Stimulated activated CD4-positive, alpha-beta T cell treated with anti-CD3 and anti-CD28 coated beads, Interleukin-15, amount 100 ng/mL, for 24 hours (primary cell): ENCODE measurements at regions not wholly inside any gene's neighbourhood (a gene's known extent, or its start where the extent isn't known, plus 50 kb on each side); places are given as distances from the start of the nearest gene placed in this dataset.

Experiments
- DNase-seq: peaks from one replicate; pipeline ENCODE4 v3.0.0-alpha.2; 2020

DNA sequence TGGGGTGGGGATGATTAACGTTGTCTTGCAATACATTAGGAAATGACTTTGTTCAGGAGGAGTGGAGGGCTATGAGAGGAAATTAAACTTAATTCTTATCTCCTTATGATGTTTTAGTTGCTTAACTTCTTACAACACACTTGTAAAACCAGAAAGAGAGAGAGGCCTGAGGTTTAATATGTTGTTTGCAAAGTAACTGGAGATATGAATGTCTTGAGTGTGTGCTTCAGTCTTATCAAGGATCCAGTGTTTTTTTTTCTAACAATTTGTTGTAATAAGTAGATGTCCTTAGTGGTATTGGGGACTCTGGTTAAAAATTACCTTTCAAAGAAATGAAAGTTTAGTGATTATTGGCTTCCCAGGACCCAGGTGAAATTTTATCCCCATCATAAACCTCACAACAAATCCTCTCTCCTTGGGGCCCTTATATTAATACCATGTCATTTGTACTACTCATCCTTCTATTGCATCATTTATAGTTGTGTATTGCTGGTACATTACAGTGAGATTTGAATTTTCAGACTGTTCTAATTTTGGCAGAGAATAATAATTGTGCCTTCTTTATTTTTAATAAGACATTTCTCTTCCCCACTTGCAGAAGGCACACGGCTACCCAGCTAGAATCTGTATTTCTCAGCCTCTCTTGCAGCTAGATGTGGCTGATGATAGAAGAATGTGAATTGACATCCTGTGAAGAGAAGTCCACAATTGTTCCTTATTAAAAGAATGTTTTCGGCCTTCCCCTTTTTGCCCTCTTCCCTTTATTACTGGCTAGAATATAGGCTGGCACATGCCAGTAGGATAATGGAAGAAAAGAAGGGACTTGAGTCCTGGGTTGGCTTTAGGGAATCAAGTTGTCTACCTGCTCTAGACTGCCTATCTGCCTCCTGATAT lies 91.9 kb upstream of the CXCR4 start:
- no peak for DNase-seq

DNA sequence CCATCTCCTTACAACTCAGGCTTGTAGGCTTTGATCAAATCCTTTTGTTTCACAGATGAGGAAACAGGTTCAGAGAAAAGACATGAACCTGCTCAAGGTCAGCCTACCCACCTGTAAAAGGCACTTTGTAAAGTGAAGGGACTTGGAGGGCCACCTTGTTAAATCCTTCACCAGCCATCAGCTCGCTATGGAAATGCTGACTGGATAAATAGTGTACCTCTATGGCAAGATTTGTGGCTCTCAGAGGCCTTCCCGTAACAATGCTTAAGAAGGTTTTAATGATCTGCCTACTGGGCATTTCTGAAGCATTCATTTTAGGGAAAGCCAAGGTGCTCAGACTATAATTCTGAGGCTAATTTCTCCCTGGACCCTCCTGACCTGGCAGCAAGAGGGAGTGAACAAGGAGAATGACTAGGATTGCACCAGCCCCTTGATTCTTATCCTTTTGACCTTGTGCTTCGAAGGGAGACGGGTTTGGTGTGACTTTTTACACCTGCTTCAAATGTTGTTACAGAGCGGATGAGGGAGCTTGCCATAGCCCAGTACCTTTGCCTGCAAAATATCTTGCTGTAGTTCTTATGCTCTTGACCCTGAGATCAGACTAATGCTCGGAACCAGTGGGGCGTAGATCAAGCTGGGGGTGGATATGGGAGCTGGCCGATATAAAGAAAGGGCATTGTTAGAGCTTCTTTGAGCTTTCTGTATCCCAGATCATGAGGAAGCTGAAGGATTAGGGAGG lies 90.9 kb upstream of the CXCR4 start:
- DNase-seq, result no peak

DNA sequence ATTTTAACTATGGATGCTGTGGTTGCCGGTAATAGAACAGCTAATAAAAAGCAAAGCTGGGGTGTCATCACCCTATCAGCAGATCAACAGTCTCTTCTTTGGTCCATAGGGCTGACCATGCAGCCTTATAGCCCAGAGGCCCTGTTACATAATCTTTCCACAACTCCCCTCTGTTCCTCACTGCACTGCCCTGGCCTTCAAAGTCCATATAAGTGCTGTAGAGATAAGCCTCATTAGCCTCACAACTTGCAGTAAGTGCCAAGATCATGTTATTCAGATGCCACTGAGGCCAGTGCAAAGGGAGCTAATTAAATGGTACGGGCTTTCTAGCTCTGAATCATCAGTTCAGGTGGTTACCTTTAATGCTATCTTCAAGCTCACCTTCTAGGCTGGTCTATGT lies 89.7 kb upstream of the CXCR4 start:
- DNase-seq, result no peak

DNA sequence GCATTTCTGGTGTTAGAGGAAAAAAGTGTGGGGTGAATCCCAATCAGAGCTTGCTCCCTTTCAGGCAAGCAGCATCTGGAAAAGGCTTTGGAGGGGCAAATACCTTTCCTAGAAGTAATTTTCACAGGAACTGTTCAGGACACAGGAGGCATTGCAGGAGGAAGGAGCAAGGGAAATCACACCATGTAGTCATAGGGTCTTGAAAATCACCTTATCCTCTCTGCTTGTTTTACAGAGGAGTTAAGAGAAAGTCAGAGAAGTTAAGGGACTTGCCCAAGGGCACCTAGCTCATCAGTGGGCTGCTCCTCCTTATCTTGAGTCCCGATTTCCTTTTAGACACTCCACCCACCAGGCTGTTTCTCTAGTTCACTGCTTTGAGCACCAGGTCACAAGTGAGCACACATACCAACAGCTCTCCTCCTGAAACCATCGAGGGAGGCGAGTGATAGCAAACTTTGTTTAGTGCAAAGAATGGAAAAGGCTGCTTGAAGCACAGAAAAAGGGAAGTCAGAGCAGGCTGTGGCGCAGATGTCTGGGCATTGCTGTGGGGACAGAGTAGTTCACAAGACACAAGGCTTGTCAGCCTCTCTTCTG lies 89.2 kb upstream of the CXCR4 start:
- peak; percentile 34 for DNase-seq

DNA sequence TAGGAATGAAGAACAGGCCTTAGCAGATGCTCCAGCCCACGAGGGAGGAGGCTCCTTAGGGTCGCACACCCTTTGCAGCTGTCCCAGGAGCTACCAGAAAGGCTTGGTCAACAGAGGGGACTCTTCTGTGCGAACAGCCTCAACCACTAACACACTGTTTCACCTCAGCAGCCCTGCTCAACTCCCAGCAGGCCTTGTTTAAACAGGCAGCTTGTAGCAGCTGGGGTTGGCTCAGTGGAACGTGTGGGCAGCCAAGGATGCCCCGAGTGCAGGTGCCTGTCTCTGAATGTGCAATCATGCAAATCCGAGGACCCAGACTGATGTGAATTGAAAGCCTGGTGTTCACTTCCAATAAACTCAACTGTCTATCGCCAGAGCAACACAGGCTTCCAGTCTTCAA lies 88.7 kb upstream of the CXCR4 start:
- peak; percentile 52 for DNase-seq

DNA sequence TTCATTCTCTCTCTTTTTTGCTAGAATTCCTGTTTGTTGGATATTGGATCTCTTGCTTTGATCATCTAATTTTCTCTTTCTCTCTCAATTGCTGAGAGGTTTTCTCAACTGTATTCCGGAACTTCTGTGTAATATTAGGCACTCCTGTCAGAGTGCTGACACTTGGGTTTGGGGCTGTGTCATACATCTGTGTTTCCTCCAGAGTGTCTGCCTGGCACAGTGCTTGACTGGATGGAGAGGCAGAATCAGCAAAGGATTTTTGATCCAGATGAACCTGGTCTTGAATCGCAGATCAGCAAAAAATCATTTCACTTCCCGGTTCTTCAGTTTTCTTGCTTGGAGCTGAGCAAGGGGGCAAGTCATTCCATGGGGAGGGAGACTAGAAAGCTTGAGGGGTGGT lies 87.7 kb upstream of the CXCR4 start:
- DNase-seq, result no peak

DNA sequence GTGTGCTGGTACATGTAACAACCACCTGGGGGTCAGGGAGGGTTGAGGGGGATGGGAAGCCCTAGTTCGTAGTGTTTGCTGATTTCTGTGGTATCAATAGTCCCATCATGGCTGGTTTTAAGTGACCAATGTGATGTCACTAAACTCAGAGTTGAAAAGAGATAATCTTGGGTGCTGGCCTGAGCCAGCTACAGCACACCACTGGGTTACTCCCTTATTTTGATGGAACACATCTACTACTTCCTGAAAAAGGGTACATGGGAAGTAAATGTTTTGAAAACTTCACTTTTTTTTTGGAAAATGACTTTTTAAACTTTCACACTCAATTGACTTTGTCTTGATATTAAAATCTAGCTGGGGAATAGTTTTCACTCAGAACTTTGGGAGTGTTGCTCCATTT lies 87.0 kb upstream of the CXCR4 start:
- no peak for DNase-seq

DNA sequence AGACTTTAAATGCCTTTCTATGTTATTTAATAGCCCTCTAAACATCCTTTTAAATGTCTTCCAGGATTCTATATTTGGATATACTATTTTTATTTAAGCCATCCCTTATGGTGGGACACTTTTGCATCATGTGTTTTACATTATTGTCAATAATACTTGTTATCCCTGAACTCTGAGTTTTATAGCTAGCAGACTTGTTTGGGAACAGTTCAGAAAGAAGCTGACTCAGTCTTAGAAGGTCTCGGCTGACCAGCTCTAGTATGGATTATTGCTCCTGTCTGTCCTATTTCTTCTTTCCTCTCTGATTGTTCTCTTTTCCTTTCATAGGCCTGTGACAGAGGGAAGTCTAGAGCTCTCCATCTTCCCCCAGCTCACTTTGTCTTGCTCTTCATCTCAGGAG lies 77.3 kb upstream of the CXCR4 start:
- no peak for DNase-seq

DNA sequence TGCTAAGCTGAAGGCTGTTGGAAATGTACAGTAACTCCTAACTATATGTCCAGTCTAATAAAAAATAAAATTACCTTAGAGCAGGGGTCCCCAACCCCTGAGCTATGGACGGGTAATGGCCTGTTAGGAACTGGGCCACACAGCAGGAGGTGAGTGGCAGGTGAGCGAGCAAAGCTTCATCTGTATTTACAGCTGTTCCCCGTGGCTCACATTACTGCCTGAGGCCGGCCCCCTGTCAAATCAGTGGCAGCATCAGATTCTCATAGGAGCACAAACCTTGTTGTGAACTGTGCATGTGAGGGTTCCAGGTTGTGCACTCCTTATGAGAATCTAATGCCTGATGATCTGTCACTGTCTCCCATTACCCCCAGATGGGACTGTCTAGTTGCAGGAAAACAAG lies 73.1 kb upstream of the CXCR4 start:
- no peak for DNase-seq

DNA sequence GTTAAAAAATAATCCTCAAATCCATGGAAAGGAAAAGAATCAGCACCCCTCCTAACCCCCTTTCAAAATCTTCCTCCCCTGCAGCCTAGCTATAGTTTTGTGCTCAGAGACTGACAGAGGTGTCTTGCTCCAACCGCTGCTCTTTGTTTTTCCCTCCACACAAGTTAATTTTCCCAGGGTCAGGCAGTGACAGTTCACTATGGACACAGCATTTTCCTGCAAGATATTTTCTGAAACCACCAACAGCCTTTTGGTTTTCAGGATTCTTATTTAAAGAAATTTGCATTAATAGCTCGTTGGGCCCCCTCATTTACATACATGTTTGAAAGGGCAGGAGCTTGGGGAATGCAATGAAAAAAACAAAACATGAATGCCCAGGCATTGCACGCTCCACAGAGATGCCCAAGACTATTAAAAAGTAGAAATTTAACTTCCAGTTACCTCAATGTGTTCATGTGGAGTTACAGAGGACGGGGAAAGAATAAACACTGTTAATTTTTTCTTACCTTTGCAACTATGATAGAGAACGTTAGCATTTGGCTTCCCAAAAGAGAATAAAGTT lies 71.4 kb upstream of the CXCR4 start:
- DNase-seq, result no peak

DNA sequence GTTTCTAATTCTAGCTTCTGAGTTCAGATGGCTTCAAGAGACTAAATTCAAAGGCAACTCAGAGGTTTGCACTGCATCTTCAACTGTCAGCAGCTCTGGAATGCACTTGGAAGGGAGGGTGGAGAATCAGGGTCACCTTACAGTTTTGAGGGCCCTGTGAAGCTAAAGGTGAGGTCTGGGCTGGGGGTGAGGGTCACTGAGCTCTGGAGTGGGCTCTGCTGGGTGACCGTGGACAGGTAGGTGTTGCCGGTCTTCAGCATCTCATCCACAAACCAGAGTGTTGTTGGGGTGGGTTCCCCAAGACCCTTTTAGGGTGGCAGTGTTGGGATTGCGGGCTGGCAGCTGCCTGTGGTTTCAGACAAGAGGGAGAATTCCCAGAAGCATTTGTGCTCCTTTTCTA lies 70.1 kb upstream of the CXCR4 start:
- no peak for DNase-seq

DNA sequence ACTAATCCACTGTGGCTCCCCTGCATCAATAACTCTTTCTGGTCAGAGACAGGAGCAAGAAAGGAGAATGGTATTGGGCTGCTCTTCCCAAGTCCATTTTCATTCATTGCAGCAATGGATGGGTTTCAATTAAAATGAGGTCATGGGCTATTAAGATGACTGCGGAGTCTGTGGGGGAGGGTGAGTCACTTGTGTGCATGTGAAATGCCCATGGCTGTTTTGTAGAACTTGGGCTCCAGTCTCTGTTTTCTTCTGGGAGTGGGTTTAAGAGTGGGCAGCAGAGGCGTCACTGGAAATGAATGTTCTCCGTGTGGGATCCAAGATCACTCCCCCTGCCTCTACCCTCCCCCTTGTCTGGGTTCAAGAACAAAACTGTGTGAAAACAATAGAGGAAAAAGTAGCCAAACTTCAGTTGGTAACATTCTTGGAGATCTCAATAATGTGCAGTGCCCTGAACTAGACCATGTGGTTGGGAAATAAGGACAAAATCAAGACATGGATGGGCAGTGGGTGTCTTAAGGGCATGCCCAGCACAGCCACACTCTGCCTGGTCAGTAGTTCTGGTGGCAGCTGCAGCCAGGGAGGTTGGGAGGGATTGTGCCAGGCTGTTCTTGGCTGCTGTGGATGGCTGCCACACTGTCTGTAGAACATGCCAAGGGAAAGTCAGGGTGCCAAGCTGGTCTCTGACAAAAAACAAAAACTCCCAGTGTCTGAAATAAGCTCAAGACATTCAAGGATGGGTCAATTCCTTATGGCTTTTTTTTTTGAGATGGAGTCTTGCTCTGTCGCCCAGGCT lies 68.2 kb upstream of the CXCR4 start:
- DNase-seq, result no peak

DNA sequence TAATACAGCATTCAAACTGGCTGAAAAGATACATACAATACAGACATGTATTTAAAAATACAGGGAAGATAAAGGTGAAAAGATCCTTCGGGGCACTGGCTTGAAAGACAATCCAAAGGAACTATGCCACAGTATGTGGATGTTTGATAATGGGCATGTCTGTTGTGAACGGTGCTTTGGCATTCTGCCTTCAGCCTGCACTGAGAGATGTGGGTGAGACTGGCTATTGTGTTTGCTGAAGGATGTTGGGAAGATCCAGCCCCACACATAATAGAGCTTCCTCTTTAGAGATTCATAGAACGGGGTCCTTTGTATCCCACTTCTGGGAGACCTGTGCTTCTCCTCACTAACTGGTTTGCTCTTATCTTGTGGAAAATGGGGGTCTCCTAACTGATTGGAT lies 65.1 kb upstream of the CXCR4 start:
- no peak for DNase-seq

DNA sequence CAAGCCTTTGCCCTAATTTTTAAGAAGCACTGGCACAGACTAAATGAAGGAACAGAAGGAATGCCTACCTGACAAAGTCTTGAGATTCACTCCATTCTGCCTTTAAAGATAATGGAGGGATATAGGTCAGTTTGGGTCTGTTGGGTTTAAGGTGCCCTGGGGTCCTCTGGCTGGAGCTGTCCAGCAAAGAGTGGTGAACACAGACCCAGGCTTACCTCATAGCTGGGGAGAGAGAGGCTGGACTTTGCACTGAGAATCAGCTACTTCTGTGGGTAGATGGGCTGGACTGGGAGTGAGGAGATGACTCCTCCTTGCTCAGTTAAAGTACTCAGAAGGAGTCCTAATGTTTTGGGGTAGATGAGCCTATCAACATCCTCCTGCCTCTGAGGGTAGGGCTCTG lies 64.4 kb upstream of the CXCR4 start:
- DNase-seq, result no peak

DNA sequence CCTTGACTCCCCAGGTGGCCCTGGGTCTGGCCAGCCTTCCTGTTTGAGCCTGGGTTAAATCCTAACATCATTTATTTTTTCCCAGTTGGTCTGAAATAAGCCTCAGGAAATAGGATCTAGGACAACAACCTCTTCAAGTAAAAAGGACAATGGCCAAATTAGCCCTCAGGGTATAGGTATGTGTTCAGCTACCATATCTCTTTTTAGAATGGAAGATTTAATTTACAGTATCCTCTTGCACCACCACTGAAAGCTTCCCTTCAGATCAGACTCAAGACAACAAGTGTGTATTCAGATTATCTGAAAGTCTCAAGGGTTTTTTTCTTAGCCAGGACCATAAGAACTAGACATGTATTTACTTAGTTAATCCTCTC lies 61.6 kb upstream of the CXCR4 start:
- DNase-seq, result no peak

DNA sequence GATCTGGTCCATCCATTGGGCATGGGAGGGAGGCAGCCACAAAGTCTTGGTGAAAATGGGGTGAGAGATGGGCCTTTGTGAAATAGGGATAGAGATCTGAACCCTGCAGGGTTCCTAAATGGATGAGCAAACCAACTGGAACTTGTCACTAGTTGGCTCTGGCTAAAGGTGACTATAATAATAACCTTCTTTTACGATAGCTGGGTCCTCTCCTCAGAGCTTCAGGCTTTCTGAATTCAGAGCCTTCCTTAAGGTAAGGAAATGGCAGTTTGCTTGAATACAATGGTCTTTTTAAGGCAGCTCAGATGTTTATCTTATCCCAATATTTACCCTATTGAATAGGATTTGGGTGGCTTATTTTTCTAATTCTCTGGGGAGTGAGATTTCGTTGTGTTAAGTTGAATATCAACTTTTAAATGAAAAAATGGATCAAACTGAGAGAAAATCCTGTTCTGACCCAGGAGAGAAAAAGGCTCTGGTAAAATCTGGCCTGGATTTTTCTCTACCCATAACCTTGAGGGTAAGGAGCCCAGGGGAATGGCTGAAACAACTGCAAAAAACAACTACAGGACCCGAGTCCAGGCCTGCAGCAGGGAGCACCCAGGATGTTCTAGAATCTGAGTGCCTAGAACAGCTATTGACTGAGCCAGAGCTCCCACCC lies 61.1 kb upstream of the CXCR4 start:
- DNase-seq, result no peak

DNA sequence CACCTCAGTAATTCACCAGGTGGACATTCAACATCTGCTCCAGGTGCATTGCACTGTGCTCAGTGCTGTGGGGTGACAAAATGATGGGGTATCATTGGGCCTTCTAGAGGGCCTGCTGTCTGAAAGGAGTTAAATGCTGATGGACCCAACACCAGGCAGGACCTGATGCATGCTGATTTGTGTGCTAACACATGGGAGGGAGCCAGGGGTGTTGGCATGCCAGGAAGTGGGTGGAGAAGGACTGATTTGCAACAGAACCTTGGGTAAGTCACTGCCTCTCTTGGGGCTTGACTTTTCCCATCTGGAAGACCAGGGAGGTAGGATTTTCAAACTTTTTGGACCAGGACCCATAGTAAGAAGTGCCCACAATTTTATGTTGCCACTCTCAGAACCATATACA lies 57.9 kb upstream of the CXCR4 start:
- DNase-seq, result no peak

DNA sequence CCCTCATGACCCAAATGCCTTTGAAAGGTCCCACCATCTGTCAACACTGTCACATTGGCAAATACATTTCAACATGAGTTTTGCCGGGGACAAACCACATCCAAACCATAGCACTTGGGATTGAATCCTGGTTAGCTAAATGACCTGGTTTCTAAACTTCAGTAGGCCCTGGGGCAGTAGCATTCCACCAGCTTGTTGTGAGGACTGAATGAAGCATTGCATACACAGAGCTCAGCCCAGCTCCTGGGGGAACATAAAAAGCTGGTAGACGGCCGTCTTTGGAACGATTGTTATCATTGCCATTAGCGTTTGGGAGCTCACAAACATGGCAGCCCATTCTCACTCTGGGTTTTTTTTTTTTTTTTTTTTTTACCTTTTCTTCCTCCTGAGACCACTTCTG lies 57.5 kb upstream of the CXCR4 start:
- DNase-seq, result no peak

DNA sequence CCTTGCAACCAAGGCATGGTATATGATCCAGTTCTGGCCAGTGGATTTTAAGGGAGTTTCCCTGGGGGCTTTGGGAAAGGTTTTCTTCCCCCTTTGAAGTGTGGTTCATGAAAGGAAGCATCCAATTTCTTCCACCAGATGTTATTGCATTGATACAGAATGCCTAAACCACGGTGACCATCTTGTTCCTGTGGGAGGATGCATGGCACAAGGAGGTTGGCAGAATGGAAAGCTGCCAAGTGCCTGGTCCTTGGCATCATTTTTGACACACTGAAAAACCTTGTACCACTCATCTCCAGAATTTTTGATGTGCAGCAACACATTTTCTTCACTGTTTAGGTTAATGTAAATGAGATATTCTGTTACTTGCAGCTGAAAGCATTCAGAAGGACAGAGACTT lies 55.2 kb upstream of the CXCR4 start:
- DNase-seq, result no peak

DNA sequence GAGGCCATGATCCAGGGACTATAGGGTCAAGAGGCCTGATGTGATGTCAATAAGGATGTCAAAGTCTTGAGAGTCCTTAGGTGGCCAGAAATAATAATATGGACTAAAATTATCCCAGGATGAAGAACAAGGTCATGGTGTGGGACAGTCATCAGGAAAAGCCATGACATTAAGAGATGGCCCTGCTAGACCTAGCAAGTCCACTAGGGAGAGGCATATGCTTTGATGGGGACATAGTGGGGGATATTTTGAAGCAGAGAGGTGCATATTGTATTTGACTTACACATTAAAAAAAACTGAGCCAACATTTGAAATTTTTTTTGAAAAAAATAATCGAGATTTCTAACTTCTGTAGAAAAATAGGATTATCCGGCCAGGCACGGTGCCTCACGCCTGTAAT lies 53.3 kb upstream of the CXCR4 start:
- no peak for DNase-seq

DNA sequence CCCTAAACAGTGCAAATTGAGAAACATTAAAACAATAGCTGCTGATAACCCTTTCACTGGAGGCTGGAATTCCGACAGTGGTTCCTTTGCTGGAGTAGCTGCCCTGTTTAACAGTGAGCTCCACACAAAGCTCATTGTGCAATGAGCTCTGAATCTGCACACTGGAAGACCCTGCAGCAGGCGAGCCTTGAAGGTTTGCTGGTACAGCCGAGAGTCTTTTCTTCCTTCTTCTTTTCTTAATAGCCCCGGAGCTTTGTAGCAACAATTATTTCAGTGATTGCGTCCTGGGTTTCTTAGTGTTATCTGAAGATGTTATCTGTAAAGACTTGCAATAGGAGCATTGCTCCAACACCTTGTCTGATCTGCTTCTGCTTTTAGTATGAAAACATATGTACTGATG lies 50.8 kb upstream of the CXCR4 start:
- no peak for DNase-seq

DNA sequence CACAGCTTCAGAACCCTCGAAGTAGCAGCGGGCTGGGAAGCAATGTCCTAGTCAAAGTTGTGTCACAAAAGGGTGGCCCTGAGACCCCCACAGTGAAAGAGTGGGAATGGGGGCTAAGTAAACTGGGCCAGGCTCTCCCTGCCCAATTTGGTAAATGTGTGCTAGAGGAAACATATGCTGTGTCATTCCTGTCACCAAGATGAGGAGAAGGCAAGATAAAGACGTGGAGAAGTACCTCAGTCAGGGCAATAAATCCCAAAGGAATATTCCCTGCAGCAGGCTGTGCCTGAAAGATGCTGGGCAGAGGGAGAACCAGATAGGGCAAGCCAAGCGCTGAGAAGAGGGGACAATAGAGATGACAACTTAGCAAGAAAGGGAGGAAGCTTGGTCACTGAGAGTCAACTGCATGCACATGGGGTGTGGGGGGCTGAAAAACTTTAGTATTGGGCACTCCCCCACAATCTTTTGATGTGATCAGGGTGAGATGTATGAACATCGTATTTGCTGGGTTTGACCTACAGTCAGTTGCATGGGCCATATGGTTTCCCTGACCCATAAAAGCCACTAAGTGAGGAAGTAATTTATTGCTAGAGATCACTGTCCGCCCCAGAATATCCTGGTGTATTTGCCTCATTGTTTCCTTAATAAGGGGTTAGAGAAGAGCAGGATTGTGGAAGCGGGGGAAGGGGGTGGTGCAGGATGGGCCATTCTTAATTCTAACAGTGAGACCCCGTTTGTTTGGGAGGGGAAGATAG lies 49.9 kb upstream of the CXCR4 start:
- DNase-seq, result no peak
